ENCODE measurements at regions not wholly inside any gene's neighbourhood (a gene's known extent, or its start where the extent isn't known, plus 50 kb on each side); places are given as distances from the start of the nearest gene placed in this dataset.

- Histone ChIP-seq H2AFZ (ENCODE audit: low read depth, low read length) (no peak overlapping the region), H3K4me3 (ENCODE audit: low read length) (no peak overlapping the region)
- no peak for TF ChIP-seq REST (IDR thresholded peaks at IDR 0.05; ENCODE audit: borderline replicate concordance)
- no peak for TF ChIP-seq EP300 (conservative IDR thresholded peaks at IDR 0.05; ENCODE audit: poor library complexity, severe bottlenecking)
- TF ChIP-seq EZH2 (IDR thresholded peaks at IDR 0.05; ENCODE audit: borderline replicate concordance, insufficient read depth, low read length, poor library complexity, severe bottlenecking) = no peak
- TF ChIP-seq RAD21 (conservative IDR thresholded peaks at IDR 0.05) = no peak
These were observed 67.1 kb upstream of the GRAMD1B start for GRCh38 chr11:123362941-123363340.

GRCh38 chr11:123362186-123362585 is 67.9 kb upstream of the GRAMD1B start:
- H3K9ac ChIP-seq (ENCODE audit: low read length) = no peak overlapping the region
- H4K20me1 ChIP-seq (ENCODE audit: insufficient read depth) = no peaks in the 10 kb centered on the region
- H3F3A ChIP-seq (ENCODE audit: insufficient read depth, low read length, poor library complexity, severe bottlenecking) = no peaks in the 10 kb centered on the region
- no peak overlapping the region for H3K27ac ChIP-seq (ENCODE audit: low read length)
- H3K27me3 ChIP-seq (ENCODE audit: insufficient read depth, low read depth, low read length) = peaks cover 32% of the 10 kb centered on the region
- no peak overlapping the region for H3K4me2 ChIP-seq (ENCODE audit: low read length)
- TF ChIP-seq REST (IDR thresholded peaks at IDR 0.05; ENCODE audit: borderline replicate concordance) (no peak), EZH2 (IDR thresholded peaks at IDR 0.05; ENCODE audit: borderline replicate concordance, insufficient read depth, low read length, poor library complexity, severe bottlenecking) (no peak), MXI1 (conservative IDR thresholded peaks at IDR 0.05; ENCODE audit: poor library complexity, severe bottlenecking) (no peak), TAF1 (IDR thresholded peaks at IDR 0.05; ENCODE audit: low read depth) (no peak), SMC3 (conservative IDR thresholded peaks at IDR 0.05; ENCODE audit: poor library complexity) (no peak), POLR2AphosphoS5 (IDR thresholded peaks at IDR 0.05) (no peak)
- TF ChIP-seq, protein P1, sequence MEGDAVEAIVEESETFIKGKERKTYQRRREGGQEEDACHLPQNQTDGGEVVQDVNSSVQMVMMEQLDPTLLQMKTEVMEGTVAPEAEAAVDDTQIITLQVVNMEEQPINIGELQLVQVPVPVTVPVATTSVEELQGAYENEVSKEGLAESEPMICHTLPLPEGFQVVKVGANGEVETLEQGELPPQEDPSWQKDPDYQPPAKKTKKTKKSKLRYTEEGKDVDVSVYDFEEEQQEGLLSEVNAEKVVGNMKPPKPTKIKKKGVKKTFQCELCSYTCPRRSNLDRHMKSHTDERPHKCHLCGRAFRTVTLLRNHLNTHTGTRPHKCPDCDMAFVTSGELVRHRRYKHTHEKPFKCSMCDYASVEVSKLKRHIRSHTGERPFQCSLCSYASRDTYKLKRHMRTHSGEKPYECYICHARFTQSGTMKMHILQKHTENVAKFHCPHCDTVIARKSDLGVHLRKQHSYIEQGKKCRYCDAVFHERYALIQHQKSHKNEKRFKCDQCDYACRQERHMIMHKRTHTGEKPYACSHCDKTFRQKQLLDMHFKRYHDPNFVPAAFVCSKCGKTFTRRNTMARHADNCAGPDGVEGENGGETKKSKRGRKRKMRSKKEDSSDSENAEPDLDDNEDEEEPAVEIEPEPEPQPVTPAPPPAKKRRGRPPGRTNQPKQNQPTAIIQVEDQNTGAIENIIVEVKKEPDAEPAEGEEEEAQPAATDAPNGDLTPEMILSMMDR (IDR thresholded peaks at IDR 0.05; ENCODE audit: poor library complexity, severe bottlenecking) = no peak
- no peaks in the 10 kb centered on the region for H3K9me3 ChIP-seq (ENCODE audit: low read length)
- no peaks in the 10 kb centered on the region for H3K36me3 ChIP-seq (ENCODE audit: insufficient read depth, low read length)
- no peaks in the 10 kb centered on the region for H3K9me2 ChIP-seq (ENCODE audit: insufficient read depth, low read length)
- no peaks in the 10 kb centered on the region for H3K79me2 ChIP-seq (replicated peaks; ENCODE audit: insufficient read depth, low read length)
- H3K4me3 ChIP-seq (ENCODE audit: low read length) = no peak overlapping the region
- no peak overlapping the region for H2AFZ ChIP-seq (ENCODE audit: low read depth, low read length)

More at GRCh38 chr11:123362941-123363340, 67.1 kb upstream of the GRAMD1B start:
- Histone ChIP-seq H3K27ac (ENCODE audit: low read length) (no peak overlapping the region), H3F3A (ENCODE audit: insufficient read depth, low read length, poor library complexity, severe bottlenecking) (no peaks in the 10 kb centered on the region), H3K36me3 (ENCODE audit: insufficient read depth, low read length) (no peaks in the 10 kb centered on the region), H3K9me2 (ENCODE audit: insufficient read depth, low read length) (no peaks in the 10 kb centered on the region), H3K27me3 (ENCODE audit: insufficient read depth, low read depth, low read length) (peaks cover 25% of the 10 kb centered on the region), H3K9me3 (ENCODE audit: low read length) (no peaks in the 10 kb centered on the region), H3K79me2 (replicated peaks; ENCODE audit: insufficient read depth, low read length) (no peaks in the 10 kb centered on the region), H4K20me1 (ENCODE audit: insufficient read depth) (no peaks in the 10 kb centered on the region), H3K9ac (ENCODE audit: low read length) (no peak overlapping the region), H3K4me2 (ENCODE audit: low read length) (no peak overlapping the region)
